Stimulated activated CD4-positive, alpha-beta T cell treated with anti-CD3 and anti-CD28 coated beads, Interleukin-4, amount 100 ng/mL, for 24 hours (primary cell): ENCODE measurements at regions not wholly inside any gene's neighbourhood (a gene's known extent, or its start where the extent isn't known, plus 50 kb on each side); places are given as distances from the start of the nearest gene placed in this dataset.
A peak's percentile ranks its signal among the peaks of the same experiment; 100 is the strongest.

ENCODE experiments used
- DNase-seq: peaks from one replicate; pipeline ENCODE4 v3.0.0-alpha.2; 2020

- DNase-seq = no peak
Observed at GRCh38 chr10:30793093-30793492, 163.5 kb upstream of the LYZL2 start.

- DNase-seq = no peak
Observed at GRCh38 chr10:30792025-30792424, 162.5 kb upstream of the LYZL2 start.

- no peak for DNase-seq
Observed at GRCh38 chr10:30791197-30791611, 161.7 kb upstream of the LYZL2 start.

GRCh38 chr10:30789806-30790205 lies 160.3 kb upstream of the LYZL2 start:
- DNase-seq = no peak

- DNase-seq = no peak
Observed at GRCh38 chr10:30788307-30788706, 158.8 kb upstream of the LYZL2 start.

GRCh38 chr10:30786906-30787305 lies 157.4 kb upstream of the LYZL2 start:
- no peak for DNase-seq

- no peak for DNase-seq
Observed at GRCh38 chr10:30786131-30786530, 156.6 kb upstream of the LYZL2 start.

- DNase-seq = peak; percentile 12
Observed at GRCh38 chr10:30784897-30785605, 155.5 kb upstream of the LYZL2 start.

- no peak for DNase-seq
Observed at GRCh38 chr10:30784524-30784896, 155.0 kb upstream of the LYZL2 start.

GRCh38 chr10:30783939-30784501 lies 154.5 kb upstream of the LYZL2 start:
- DNase-seq = peak; percentile 84

GRCh38 chr10:30782537-30783461 lies 153.2 kb upstream of the LYZL2 start:
- no peak for DNase-seq

GRCh38 chr10:30782157-30782536 lies 152.6 kb upstream of the LYZL2 start:
- DNase-seq = no peak

GRCh38 chr10:30781670-30782121 lies 152.1 kb upstream of the LYZL2 start:
- no peak for DNase-seq

- DNase-seq = no peak
Observed at GRCh38 chr10:30778769-30779168, 149.2 kb upstream of the LYZL2 start.

- no peak for DNase-seq
Observed at GRCh38 chr10:30775779-30776591, 146.4 kb upstream of the LYZL2 start.

GRCh38 chr10:30774261-30774660 lies 144.7 kb upstream of the LYZL2 start:
- DNase-seq = no peak

GRCh38 chr10:30773501-30773900 lies 143.9 kb upstream of the LYZL2 start:
- no peak for DNase-seq

GRCh38 chr10:30770816-30771215 lies 141.3 kb upstream of the LYZL2 start:
- no peak for DNase-seq

- no peak for DNase-seq
Observed at GRCh38 chr10:30770229-30770628, 140.7 kb upstream of the LYZL2 start.

- no peak for DNase-seq
Observed at GRCh38 chr10:30769361-30769760, 139.8 kb upstream of the LYZL2 start.

- DNase-seq = no peak
Observed at GRCh38 chr10:30765616-30766015, 136.1 kb upstream of the LYZL2 start.

- DNase-seq = no peak
Observed at GRCh38 chr10:30765022-30765615, 135.6 kb upstream of the LYZL2 start.

GRCh38 chr10:30763918-30764317 lies 134.4 kb upstream of the LYZL2 start:
- DNase-seq = no peak
